Keratinocyte (primary cell): ENCODE measurements at regions not wholly inside any gene's neighbourhood (a gene's known extent, or its start where the extent isn't known, plus 50 kb on each side); places are given as distances from the start of the nearest gene placed in this dataset.

ENCODE experiments used
- CTCF ChIP-seq, 3 experiments: IDR thresholded peaks in 1 of 3; conservative IDR thresholded peaks in 1 of 3; optimal IDR thresholded peaks in 1 of 3; 2 replicates in 2 of 3; 3 replicates in 1 of 3; pipeline versions ENCODE3 to v1.5.1; 2011; ENCODE audit warnings: low read length in 3 of 3, mild to moderate bottlenecking in 3 of 3, moderate library complexity in 2 of 3, control low read depth in 1 of 3, inconsistent platforms in 1 of 3; ENCODE audit not compliant: insufficient read depth in 2 of 3; ENCODE audit errors: extremely low read depth in 1 of 3
- EZH2 ChIP-seq: IDR thresholded peaks from one replicate; pipeline ENCODE4 v1.6.1; 2012; ENCODE audit warnings: inconsistent platforms, mild to moderate bottlenecking, low read length, moderate library complexity

- no peak for TF ChIP-seq CTCF (optimal IDR thresholded peaks at IDR 0.05 in 1 of 3, IDR thresholded peaks at IDR 0.05 in 1 of 3, conservative IDR thresholded peaks at IDR 0.05 in 1 of 3; ENCODE audit: extremely low read depth in 1 of 3, insufficient read depth in 2 of 3, low read length in 3 of 3)
- no peak for TF ChIP-seq EZH2
Observed at GRCh38 chr6:10081075-10081474, 333.8 kb downstream of the TFAP2A start.
